H1 (cell line): ENCODE measurements at regions not wholly inside any gene's neighbourhood (a gene's known extent, or its start where the extent isn't known, plus 50 kb on each side); places are given as distances from the start of the nearest gene placed in this dataset.
"Not testable (repeated sequence)": the region's sequence is repeated elsewhere in the genome, so short reads cannot be mapped to it uniquely, and the experiment has no call there.

ENCODE experiments used
- CTCF ChIA-PET: fragments of 300-600 bp; sonication (Branson Sonifier 250); formaldehyde crosslinking; loops from one replicate; lab custom pipeline; 2021; ENCODE audit not compliant: partially characterized antibody; lab: Charles Lee
- POLR2A ChIA-PET: fragments of 300-600 bp; sonication (Branson Sonifier 250); formaldehyde crosslinking; loops from one replicate; lab custom pipeline; 2021; ENCODE audit warnings: inconsistent platforms; ENCODE audit not compliant: partially characterized antibody; lab: Charles Lee
- DNase-seq, 2 experiments: peaks; one replicate each; pipeline versions ENCODE4 v3.0.0 to v3.0.0-alpha.2; 2010 to 2022; ENCODE audit warnings: low spot score in 2 of 2, low read depth in 1 of 2, mixed read lengths in 1 of 2
- FAIRE-seq: peaks from 2 replicates; lab custom pipeline; 2011; peaks lifted over from hg19 to GRCh38; lab: Jason Lieb, UNC
- H2AFZ ChIP-seq: 2 replicates; pipeline ENCODE4 v1.8.1; 2012; ENCODE audit warnings: low read length, inconsistent platforms
- H2AK5ac ChIP-seq: 2 replicates; pipeline ENCODE4 v1.6.1; 2013; ENCODE audit warnings: low read depth, low read length
- H2BK120ac ChIP-seq: replicated peaks from 2 replicates; pipeline ENCODE3; 2013; ENCODE audit warnings: low read depth, low read length, inconsistent platforms
- H2BK12ac ChIP-seq: 2 replicates; pipeline ENCODE4 v1.6.1; 2013; ENCODE audit warnings: low read depth, low read length
- H2BK15ac ChIP-seq: 2 replicates; pipeline ENCODE4 v1.6.1; 2013; ENCODE audit warnings: low read length
- H2BK20ac ChIP-seq: 2 replicates; pipeline ENCODE4 v1.6.1; 2013; ENCODE audit warnings: low read length
- H2BK5ac ChIP-seq: 2 replicates; pipeline ENCODE4 v1.6.1; 2013; ENCODE audit warnings: low read depth, low read length
- H3K14ac ChIP-seq: 2 replicates; pipeline ENCODE4 v1.6.1; 2013; ENCODE audit warnings: inconsistent platforms; ENCODE audit not compliant: insufficient read length
- H3K18ac ChIP-seq: 2 replicates; pipeline ENCODE4 v1.6.1; 2013; ENCODE audit warnings: low read length; ENCODE audit errors: extremely low read depth
- H3K23ac ChIP-seq: 2 replicates; pipeline ENCODE4 v1.6.1; 2013; ENCODE audit warnings: inconsistent platforms; ENCODE audit not compliant: insufficient read length
- H3K23me2 ChIP-seq: 2 replicates; pipeline ENCODE4 v1.6.1; 2013; ENCODE audit warnings: low read depth, low read length
- H3K27ac ChIP-seq: 2 replicates; pipeline ENCODE4 v1.6.1; 2011; ENCODE audit warnings: low read depth, low read length, inconsistent platforms
- H3K27me3 ChIP-seq, 4 experiments: replicated peaks in 1 of 4; 1 replicate in 1 of 4; 2 replicates in 3 of 4; pipeline versions ENCODE4 v1.6.1 to v1.8.1; 2011 to 2013; ENCODE audit warnings: low read length in 3 of 4, mild to moderate bottlenecking in 3 of 4, inconsistent platforms in 2 of 4, mixed read lengths in 2 of 4, moderate library complexity in 1 of 4; ENCODE audit not compliant: control insufficient read depth in 3 of 4, insufficient read depth in 3 of 4; ENCODE audit errors: extremely low read depth in 1 of 4
- H3K36me3 ChIP-seq, 4 experiments: 2 replicates each; pipeline versions ENCODE4 v1.6.1 to v1.8.1; 2011 to 2013; ENCODE audit warnings: mild to moderate bottlenecking in 4 of 4, low read length in 3 of 4, moderate library complexity in 2 of 4, control low read depth in 1 of 4, inconsistent platforms in 1 of 4; ENCODE audit not compliant: insufficient read depth in 4 of 4, control insufficient read depth in 2 of 4
- H3K4ac ChIP-seq: replicated peaks from 2 replicates; pipeline ENCODE3; 2013; ENCODE audit warnings: low read length, low read depth, mixed read lengths, inconsistent platforms; ENCODE audit not compliant: insufficient read length
- H3K4me1 ChIP-seq, 4 experiments: replicated peaks in 1 of 4; 1 replicate in 1 of 4; 2 replicates in 3 of 4; pipeline versions ENCODE4 v1.6.1 to v1.8.1; 2011 to 2013; ENCODE audit warnings: low read length in 3 of 4, inconsistent platforms in 2 of 4, mixed read lengths in 1 of 4; ENCODE audit not compliant: insufficient read depth in 4 of 4, control insufficient read depth in 3 of 4
- H3K4me2 ChIP-seq, 2 experiments: 2 replicates each; pipeline versions ENCODE4 v1.6.1 to v1.8.1; 2011 to 2013; ENCODE audit warnings: low read depth in 2 of 2, low read length in 2 of 2, control low read depth in 1 of 2, inconsistent platforms in 1 of 2, mild to moderate bottlenecking in 1 of 2; ENCODE audit not compliant: insufficient read depth in 1 of 2
- H3K4me3 ChIP-seq, 4 experiments: fragments of 200-600, 300-600 bp in 1 of 4; sonication (generic), shearing (Covaris generic), sonication (Bioruptor Twin) in 1 of 4; 2 replicates each; pipeline versions ENCODE4 v1.5.1 to v1.8.1; 2011 to 2016; ENCODE audit warnings: low read length in 4 of 4, low read depth in 3 of 4, control low read depth in 2 of 4, inconsistent platforms in 2 of 4, mild to moderate bottlenecking in 2 of 4, mixed read lengths in 1 of 4, moderate library complexity in 1 of 4; ENCODE audit not compliant: insufficient read depth in 2 of 4; ENCODE audit errors: extremely low read depth in 1 of 4
- H3K56ac ChIP-seq: replicated peaks from 2 replicates; pipeline ENCODE3; 2013; ENCODE audit warnings: low read depth, mild to moderate bottlenecking, mixed read lengths, low read length, inconsistent platforms; ENCODE audit not compliant: insufficient read length
- H3K79me1 ChIP-seq: 2 replicates; pipeline ENCODE4 v1.6.1; 2013; ENCODE audit warnings: low read depth, low read length, control low read depth
- H3K79me2 ChIP-seq, 2 experiments: 2 replicates each; pipeline versions ENCODE4 v1.6.1 to v1.8.1; 2012 to 2013; ENCODE audit warnings: low read length in 2 of 2, mild to moderate bottlenecking in 2 of 2, inconsistent platforms in 1 of 2; ENCODE audit not compliant: insufficient read depth in 2 of 2, control insufficient read depth in 1 of 2
- H3K9ac ChIP-seq, 4 experiments: replicated peaks in 1 of 4; 1 replicate in 1 of 4; 2 replicates in 3 of 4; pipeline versions ENCODE4 v1.6.1 to v1.8.1; 2011 to 2013; ENCODE audit warnings: low read depth in 3 of 4, low read length in 3 of 4, control low read depth in 2 of 4, mild to moderate bottlenecking in 2 of 4, moderate library complexity in 2 of 4, inconsistent platforms in 1 of 4; ENCODE audit errors: extremely low read depth in 1 of 4
- H3K9me3 ChIP-seq, 2 experiments: 2 replicates each; pipeline versions ENCODE4 v1.6.1 to v1.8.1; 2012 to 2013; ENCODE audit warnings: mild to moderate bottlenecking in 2 of 2, moderate library complexity in 2 of 2, control low read depth in 1 of 2, inconsistent platforms in 1 of 2, low read depth in 1 of 2, low read length in 1 of 2, mixed read lengths in 1 of 2; ENCODE audit not compliant: insufficient read depth in 2 of 2
- H4K20me1 ChIP-seq, 2 experiments: replicated peaks in 1 of 2; 2 replicates each; pipeline versions ENCODE3 to v1.8.1; 2011 to 2013; ENCODE audit warnings: inconsistent platforms in 2 of 2, low read length in 2 of 2, mild to moderate bottlenecking in 1 of 2; ENCODE audit not compliant: insufficient read depth in 2 of 2, control insufficient read depth in 1 of 2
- H4K5ac ChIP-seq: 2 replicates; pipeline ENCODE4 v1.6.1; 2013; ENCODE audit warnings: low read length, low read depth, mixed read lengths, inconsistent platforms; ENCODE audit not compliant: insufficient read length
- H4K8ac ChIP-seq: 2 replicates; pipeline ENCODE4 v1.8.0; 2013; ENCODE audit warnings: mild to moderate bottlenecking, moderate library complexity, low read length, inconsistent platforms; ENCODE audit not compliant: insufficient read depth; ENCODE audit errors: extremely low read depth
- H4K91ac ChIP-seq: replicated peaks from 2 replicates; pipeline ENCODE3; 2013; ENCODE audit warnings: low read length, mixed read lengths, inconsistent platforms; ENCODE audit not compliant: insufficient read length
- SRF ChIP-seq: IDR thresholded peaks from 2 replicates; pipeline ENCODE4 v1.6.1; 2011; ENCODE audit warnings: mild to moderate bottlenecking, low read depth, low read length, moderate library complexity
- WGBS, 2 experiments: shearing (Covaris generic) in 1 of 2; methylation state at CpG; one replicate each; pipeline versions ENCODE4 v1.1.6 to v1.1.7; 2013 to 2015; ENCODE audit warnings: low lambda C conversion rate in 2 of 2, mixed read lengths in 2 of 2, inconsistent platforms in 1 of 2, low coverage in 1 of 2, missing lambda C conversion rate in 1 of 2; ENCODE audit not compliant: insufficient replicate concordance in 2 of 2, insufficient coverage in 1 of 2, insufficient read length in 1 of 2; ENCODE audit errors: extremely low coverage in 1 of 2, missing lambda C conversion rate in 1 of 2; 5-methylcytosine and 5-hydroxymethylcytosine counted together

DNA sequence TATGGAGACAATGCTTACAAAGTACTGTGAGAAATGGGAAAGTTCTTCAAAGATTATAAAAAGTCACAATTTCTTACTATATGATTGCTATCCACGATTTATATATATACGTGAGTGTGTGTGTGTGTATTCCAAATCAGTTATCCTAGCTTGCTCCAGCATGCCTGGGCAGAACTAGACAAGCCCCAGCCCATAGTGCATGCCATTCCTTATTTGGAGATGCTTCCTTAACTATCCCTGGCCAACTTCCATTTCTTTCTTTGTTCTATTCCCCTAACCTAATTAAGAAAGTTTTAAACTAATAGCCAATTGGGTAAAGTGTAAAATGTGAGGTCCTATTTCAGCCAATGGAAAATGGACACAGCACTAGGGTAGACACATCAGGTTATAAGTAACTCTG, 77.3 kb upstream of the PLEKHG4B start:
- H3K4me3 ChIP-seq, H2BK120ac ChIP-seq, H3K27ac ChIP-seq, H3K23me2 ChIP-seq, H3K4me2 ChIP-seq, H2BK12ac ChIP-seq, H3K23ac ChIP-seq, H4K8ac ChIP-seq, H3K4ac ChIP-seq, H2BK15ac ChIP-seq, H4K20me1 ChIP-seq, H2BK5ac ChIP-seq, H3K18ac ChIP-seq, H2BK20ac ChIP-seq, H2AK5ac ChIP-seq, H3K9me3 ChIP-seq, CTCF ChIA-PET, H3K9ac ChIP-seq, H3K36me3 ChIP-seq, H3K56ac ChIP-seq, H3K79me2 ChIP-seq, H4K91ac ChIP-seq, H2AFZ ChIP-seq, DNase-seq, H3K14ac ChIP-seq, H3K27me3 ChIP-seq, H3K4me1 ChIP-seq, H3K79me1 ChIP-seq, H4K5ac ChIP-seq, FAIRE-seq: not testable (repeated sequence)
- WGBS, 2 experiments: 75% methylated on average over 2 of the region's 2 CpGs; no CpG with 5 or more reads in 1 of the 2 experiments
- POLR2A ChIA-PET: interaction anchor here (0.7 kb wide), 1 partner anchor 157 kb away, joined by 3 read pairs; no protein-coding TSS in a partner anchor
- TF ChIP-seq SRF: peak; percentile 32; the same call in 1 of the 2 replicates

DNA sequence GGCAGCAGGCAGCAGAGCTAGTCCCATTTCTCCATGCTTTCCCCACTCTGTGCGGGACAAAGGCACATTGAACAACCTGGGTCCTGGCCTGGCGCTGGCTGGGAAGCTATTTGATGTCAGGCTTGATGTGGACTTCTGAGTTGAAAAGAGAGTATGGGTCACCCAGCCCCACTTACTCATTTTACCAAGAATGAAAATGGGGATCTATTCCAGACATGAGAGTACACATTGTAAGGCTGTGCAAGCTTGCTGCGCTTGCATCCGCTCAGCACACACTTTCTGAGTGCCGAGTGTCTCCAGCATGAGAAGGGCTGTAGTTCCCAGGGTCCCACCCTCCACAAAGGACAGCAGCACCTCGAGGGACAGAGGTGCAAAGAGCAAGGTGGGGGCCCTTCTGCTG, 71.7 kb upstream of the PLEKHG4B start:
- H3K27me3 ChIP-seq, H4K8ac ChIP-seq, H3K9me3 ChIP-seq, H3K4me2 ChIP-seq, H2AFZ ChIP-seq, H3K56ac ChIP-seq, H4K91ac ChIP-seq, DNase-seq, H2AK5ac ChIP-seq, H2BK120ac ChIP-seq, H2BK15ac ChIP-seq, H3K4me1 ChIP-seq, H3K18ac ChIP-seq, H4K5ac ChIP-seq, H2BK5ac ChIP-seq, H3K23me2 ChIP-seq, H3K14ac ChIP-seq, H2BK12ac ChIP-seq, H3K23ac ChIP-seq, H3K36me3 ChIP-seq, H3K79me1 ChIP-seq, H3K9ac ChIP-seq, FAIRE-seq, H3K4me3 ChIP-seq, H2BK20ac ChIP-seq, H3K79me2 ChIP-seq, H4K20me1 ChIP-seq, H3K27ac ChIP-seq, H3K4ac ChIP-seq: not testable (repeated sequence)
- POLR2A ChIA-PET: interaction anchor here (1.1 kb wide), 1 partner anchor 15 kb away, joined by 3 read pairs; no protein-coding TSS in a partner anchor
- WGBS, 2 experiments: 81% methylated on average over 6 of the region's 6 CpGs; no CpG with 5 or more reads in 1 of the 2 experiments
- CTCF ChIA-PET: interaction anchor here (0.8 to 1.5 kb wide), 4 partner anchors 9 to 168 kb away, joined by 3 to 4 read pairs (median 4); no protein-coding TSS in a partner anchor
